Ishikawa (cell line): ENCODE measurements at regions not wholly inside any gene's neighbourhood (a gene's known extent, or its start where the extent isn't known, plus 50 kb on each side); places are given as distances from the start of the nearest gene placed in this dataset.

Source experiments
- CEBPB ChIP-seq: IDR thresholded peaks from 2 replicates; pipeline ENCODE4 v1.6.1; 2012
- CREB1 ChIP-seq: IDR thresholded peaks from 2 replicates; pipeline ENCODE4 v1.6.1; 2012; ENCODE audit warnings: low read depth
- REST ChIP-seq: IDR thresholded peaks from 2 replicates; pipeline ENCODE4 v1.6.1; 2012; ENCODE audit warnings: low read depth, mild to moderate bottlenecking
- TEAD4 ChIP-seq: IDR thresholded peaks from 2 replicates; pipeline ENCODE4 v1.6.1; 2012
- YY1 ChIP-seq: IDR thresholded peaks from 2 replicates; pipeline ENCODE4 v1.6.1; 2012; ENCODE audit warnings: low read depth

GRCh38 chr3:5441401-5441800 is 253.9 kb downstream of the EDEM1 start:
- no peak for TF ChIP-seq TEAD4
- no peak for TF ChIP-seq CEBPB
- TF ChIP-seq REST, result no peak
- no peak for TF ChIP-seq YY1
- no peak for TF ChIP-seq CREB1
